NCI-H1436 treated with DMSO at 0.1 percent for 48 hours (cell line): ENCODE measurements at regions not wholly inside any gene's neighbourhood (a gene's known extent, or its start where the extent isn't known, plus 50 kb on each side); places are given as distances from the start of the nearest gene placed in this dataset.

Experiments
- DNase-seq: peaks from one replicate; lab custom pipeline; 2025; lab: John Stamatoyannopoulos, UW

DNA sequence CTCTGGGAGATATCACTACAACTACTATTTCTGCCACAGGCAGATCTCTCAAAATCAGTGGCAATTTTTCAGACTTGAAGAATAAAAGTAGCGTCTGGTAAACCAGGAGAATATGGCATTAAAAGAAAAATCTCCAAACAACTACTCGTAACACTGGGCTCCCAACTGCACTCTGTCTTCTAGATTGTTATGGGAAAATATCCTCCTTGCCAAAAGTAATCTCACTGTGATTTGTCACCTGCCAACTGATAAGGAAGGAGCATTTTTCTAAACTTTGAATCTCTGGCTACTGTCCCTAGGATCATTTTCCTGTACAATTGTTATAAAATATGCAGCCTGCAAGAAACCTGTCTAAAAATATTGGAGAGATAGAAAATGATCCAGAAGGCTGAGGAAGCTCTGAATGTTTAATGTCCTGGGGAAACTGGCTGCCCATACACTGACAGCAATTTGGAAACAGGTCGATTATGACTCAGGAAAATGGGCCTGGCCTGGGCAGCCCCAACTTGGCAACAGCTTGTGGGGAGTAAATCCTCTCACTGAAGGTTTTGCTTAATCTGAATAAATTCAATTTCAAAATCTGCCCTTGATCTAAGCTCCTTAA is 90.5 kb upstream of the DBX1 start:
- DNase-seq = no peak

DNA sequence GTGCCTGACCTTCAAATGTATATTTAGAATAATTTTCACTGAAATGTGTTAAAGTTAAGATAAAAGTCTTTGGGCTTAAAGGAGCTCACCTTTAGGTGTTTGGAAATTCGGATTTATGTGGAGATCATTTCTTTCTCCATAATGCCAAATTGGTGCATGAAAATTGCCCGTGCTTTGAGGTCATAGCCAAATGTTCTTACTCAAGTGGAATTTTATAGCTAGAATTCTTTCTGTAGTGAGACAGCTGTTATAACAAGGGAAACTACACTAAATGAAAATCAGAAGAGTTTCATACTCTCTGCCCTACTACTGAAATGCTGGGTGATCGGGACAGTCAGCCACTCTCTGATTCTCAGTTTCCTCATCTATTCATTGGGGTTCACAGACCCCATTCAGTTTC is 89.5 kb upstream of the DBX1 start:
- DNase-seq = no peak

DNA sequence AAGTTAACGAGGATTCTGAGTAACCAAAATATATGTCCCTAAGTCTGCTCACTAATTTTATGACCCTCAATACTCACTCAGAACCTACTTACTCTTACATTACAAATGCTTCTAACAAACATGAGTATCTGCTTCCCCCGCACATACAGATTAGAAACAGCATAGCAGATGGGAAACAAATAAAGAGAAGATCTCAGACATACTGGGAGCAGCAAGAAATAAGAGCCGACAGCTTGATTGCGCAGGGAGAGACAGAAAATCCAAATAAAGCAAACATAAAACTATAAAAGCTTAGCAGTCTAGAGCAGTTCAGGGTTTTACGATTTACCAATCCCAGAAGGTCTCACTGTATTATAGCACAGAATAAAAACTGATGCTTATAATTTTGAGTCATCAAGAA is 89.1 kb upstream of the DBX1 start:
- no peak for DNase-seq

DNA sequence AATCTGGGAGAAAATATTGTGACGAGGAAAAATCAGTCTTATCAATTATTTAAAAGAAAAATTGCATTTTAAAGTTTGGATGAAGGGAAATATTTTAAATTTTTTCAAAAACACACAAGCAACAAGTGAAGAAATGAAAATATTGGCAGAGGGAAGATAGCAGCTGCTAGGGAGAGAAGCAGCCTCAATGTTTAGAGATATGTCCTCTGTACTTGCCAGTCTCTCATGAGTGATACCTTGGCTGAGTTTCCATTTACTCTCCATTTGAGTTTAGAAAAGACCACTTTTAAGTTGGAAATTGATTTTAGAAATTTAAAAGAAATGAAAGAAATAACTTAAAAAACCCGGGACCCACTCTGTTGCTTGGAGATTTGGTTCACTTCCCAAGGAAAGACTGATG is 88.6 kb upstream of the DBX1 start:
- DNase-seq = no peak

DNA sequence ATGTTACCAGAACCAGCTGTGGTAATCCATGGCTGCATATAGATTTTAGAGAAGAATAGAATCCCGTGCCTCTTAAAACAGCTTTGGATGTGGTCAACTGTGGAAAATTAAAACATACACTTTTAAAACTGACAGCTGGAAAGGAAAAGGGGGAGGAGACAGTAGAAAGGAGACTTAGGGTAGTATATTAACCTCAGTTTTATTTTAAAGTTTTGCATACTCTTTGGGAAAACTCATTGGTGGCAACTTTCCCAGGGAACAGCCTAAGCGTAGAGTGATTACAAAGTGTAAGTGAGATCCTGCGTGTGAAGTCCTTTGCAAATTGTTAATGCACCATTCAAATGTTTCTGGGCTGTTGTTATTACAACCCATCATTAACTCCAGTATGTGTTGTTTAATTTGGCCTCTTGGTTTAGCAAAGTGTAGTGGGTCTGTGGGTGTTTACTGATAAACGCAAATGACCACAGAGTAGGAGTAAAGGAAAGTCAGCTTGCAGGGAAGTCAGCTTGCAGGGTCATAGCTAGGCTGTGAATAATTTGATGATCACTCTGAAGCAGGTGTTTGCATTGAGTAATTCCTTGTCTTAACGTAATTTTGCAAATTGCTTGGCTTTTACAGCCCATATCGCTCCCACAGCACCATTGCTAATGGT is 88.0 kb upstream of the DBX1 start:
- DNase-seq = no peak

DNA sequence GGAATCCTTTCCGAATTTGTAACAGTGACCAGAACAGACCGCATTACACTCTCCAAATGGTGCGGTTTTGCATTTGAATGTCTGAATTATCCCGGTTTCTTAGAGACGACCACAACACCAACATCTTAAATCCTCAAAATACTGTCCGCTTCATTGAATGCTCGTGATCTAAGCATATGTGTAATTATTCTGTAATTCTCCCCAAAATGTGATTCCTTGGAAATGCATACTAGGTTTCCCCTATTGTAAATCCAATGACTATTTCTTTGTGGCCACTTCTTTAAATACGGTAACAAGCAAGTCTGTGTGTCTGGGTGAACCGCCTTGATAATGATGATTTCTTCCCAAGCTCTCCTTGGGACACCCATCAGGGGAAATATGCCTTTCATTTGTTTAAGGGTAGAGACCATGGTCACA is 87.3 kb upstream of the DBX1 start:
- no peak for DNase-seq

DNA sequence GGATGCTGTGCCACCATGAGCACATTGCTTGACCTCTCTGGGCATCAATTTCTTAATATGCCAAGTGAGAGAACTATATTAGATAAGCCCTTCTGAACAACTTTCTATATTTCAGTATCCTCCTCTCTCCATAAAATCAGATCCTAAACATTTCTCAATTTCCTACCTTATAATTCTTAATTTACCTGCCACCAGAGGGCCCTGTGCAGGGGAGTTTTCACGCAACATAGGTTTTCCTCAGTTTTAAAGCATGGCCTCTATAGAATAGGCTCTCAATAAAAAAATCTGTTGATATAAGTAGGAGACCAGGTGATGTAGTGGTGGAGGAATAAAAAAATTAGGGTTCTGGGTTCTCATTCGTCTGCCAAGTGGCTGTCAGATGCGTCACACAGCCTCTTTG is 83.7 kb upstream of the DBX1 start:
- DNase-seq = no peak

DNA sequence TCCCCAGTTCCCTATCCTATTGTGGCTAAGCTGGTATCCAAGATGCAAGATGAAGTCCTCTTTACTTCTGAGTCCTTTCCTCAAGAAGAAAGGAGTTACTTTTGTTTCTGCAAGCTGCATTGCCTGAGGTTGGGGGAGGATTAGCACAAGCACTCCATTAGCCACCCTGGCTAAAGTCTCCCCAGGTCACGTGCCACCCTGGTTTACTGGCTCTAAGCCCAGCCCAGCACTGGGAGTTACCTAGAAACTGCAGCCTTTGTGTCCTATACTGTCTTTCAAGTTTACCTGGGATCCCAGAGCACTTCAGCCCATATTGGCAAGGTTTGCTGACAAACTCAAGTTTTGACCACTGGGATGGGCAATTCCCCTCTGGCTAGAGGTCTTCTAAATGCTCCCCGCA is 78.4 kb upstream of the DBX1 start:
- no peak for DNase-seq

DNA sequence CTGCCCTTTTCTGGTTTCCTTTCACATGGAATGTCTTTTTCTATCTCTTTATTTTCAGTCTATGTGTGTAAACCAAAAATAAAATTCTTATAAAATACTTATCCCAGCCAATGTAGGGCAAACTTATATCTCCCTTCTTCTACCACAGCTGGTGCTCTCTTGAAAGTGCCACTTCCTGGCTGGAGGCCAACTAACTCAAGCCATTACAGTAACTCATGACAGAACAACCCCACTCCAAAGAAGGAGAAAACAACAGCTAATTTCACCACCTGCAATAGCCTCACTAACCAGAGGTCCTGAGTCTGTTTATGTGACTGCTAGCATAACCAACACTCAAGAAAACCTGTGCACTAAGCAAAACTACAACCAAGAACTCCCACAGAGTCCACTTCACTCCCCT is 74.9 kb upstream of the DBX1 start:
- no peak for DNase-seq

DNA sequence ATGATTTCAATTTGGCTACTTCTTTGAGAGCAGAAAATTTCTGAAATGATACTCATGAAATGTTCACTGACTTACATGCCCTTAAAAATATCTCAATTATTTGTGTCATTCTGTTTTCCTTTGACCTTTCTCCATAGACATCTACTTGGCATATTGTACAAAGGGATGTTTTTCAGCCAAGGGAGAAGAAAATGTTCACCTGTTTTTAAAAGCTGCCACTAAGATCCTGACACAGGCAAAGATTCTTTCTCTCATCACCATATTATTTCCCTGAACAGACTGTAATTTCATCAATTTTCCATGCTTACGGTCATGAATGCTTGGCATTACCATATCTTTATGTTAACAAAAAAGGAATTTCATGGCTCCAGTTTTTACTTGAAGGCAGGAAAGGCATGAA is 67.4 kb upstream of the DBX1 start:
- DNase-seq = no peak

DNA sequence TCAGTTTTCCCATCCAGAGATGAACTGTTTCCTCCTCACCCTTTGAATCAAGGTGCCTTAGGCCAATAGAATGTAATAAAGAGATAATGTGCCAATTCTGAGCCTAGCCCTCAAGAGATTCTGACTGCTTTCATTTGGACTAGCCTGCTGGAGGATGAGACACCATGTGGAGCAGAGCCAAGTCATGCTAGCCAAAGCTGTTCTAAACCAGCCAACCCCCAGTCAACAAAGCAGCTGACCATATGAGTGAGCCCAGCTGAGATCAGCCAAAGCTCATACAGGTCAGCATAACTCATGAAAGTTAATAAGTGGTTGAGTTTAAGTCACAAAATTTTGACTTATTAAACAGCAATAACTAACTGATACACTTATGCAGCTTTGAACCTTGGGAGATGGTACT is 66.7 kb upstream of the DBX1 start:
- no peak for DNase-seq

DNA sequence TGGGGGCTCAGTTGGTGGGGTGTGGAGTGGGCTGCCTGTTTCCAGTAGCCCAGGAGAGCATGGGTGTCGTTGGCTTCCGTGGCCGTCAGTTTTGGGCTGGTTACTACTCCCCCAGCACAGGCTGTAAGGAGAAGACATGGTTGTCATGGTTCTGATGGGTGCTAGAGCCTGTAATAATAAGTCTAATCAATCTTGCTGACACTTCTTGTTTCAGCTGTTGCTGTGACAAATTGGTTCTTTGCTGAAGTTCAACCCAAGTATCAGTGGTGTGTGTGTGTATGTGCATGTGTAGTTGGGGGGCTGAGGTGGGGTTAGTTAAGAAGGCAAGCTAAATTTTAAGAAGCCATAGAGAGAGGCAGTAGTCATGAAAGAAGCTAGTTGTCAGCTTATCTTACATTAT is 61.3 kb upstream of the DBX1 start:
- DNase-seq = no peak

DNA sequence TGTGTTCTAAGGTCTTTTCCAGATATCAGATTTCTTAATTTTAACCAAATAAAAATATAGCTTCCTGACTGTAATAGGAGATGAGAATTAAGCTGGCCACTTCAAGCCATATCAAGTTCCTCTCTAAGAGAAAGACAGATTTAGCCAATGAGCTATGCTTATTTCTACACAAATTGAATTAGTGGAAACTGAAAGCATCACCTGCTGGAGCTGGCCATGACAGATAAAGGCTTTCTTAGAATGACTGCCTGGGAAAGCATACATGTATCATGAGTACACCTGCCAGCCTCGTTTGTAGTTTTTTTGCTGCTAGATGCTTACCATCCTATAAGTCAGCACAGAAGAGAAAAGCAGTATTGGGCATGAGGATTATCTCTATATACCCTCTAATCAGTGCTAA is 53.5 kb upstream of the DBX1 start:
- peak; percentile 29 for DNase-seq

DNA sequence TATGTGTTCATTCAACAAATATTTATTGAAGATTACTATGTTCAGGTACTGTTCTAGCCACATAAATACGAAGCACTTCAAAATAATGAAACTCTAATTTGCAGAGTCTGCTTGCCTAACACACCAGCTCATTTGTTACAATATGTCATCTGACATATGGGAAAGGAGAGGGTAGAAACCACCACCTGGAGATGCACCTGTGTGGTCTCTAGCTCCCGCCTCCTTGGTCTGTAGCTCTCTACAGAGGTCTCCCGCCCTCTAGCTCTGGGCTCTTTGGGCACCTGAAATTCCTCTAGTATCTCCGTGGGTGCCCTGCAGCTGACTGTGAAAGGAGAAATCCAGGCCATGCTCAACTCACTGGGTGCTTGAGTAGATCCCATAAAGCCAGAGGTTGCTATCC is 51.4 kb upstream of the DBX1 start:
- no peak for DNase-seq
